NCI-H128 (cell line): ENCODE measurements at regions not wholly inside any gene's neighbourhood (a gene's known extent, or its start where the extent isn't known, plus 50 kb on each side); places are given as distances from the start of the nearest gene placed in this dataset.
"Not testable (repeated sequence)": the region's sequence is repeated elsewhere in the genome, so short reads cannot be mapped to it uniquely, and the experiment has no call there.

Experiments used
- DNase-seq: peaks from one replicate; lab custom pipeline; 2025; ENCODE audit not compliant: unreplicated experiment; lab: John Stamatoyannopoulos, UW

- DNase-seq, result no peak
These were observed 562.5 kb upstream of the FAM98A start for GRCh38 chr2:34161549-34161948.

- no peak for DNase-seq
These were observed 560.8 kb upstream of the FAM98A start for GRCh38 chr2:34159901-34160300.

GRCh38 chr2:34153484-34153883 lies 554.4 kb upstream of the FAM98A start:
- no peak for DNase-seq

GRCh38 chr2:34147780-34148179 lies 548.7 kb upstream of the FAM98A start:
- no peak for DNase-seq

- DNase-seq, result no peak
These were observed 544.0 kb upstream of the FAM98A start for GRCh38 chr2:34143149-34143548.

- DNase-seq, result not testable (repeated sequence)
These were observed 543.5 kb upstream of the FAM98A start for GRCh38 chr2:34142531-34143008.

GRCh38 chr2:34133065-34133464 lies 534.0 kb upstream of the FAM98A start:
- DNase-seq, result not testable (repeated sequence)

- DNase-seq, result no peak
These were observed 527.2 kb upstream of the FAM98A start for GRCh38 chr2:34126279-34126678.

- DNase-seq, result no peak
These were observed 525.1 kb upstream of the FAM98A start for GRCh38 chr2:34123996-34124785.

GRCh38 chr2:34121076-34121475 lies 522.0 kb upstream of the FAM98A start:
- DNase-seq, result no peak

- DNase-seq, result no peak
These were observed 516.0 kb upstream of the FAM98A start for GRCh38 chr2:34115076-34115475.

- no peak for DNase-seq
These were observed 513.1 kb upstream of the FAM98A start for GRCh38 chr2:34112161-34112560.

- DNase-seq, result no peak
These were observed 511.3 kb upstream of the FAM98A start for GRCh38 chr2:34110392-34110791.

GRCh38 chr2:34107811-34108210 lies 508.7 kb upstream of the FAM98A start:
- no peak for DNase-seq

- DNase-seq, result no peak
These were observed 506.1 kb upstream of the FAM98A start for GRCh38 chr2:34105006-34105767.

- DNase-seq, result no peak
These were observed 505.5 kb upstream of the FAM98A start for GRCh38 chr2:34104601-34105000.

- no peak for DNase-seq
These were observed 504.3 kb upstream of the FAM98A start for GRCh38 chr2:34103437-34103836.

GRCh38 chr2:34102339-34102738 lies 503.2 kb upstream of the FAM98A start:
- no peak for DNase-seq

GRCh38 chr2:34099377-34099776 lies 500.3 kb upstream of the FAM98A start:
- no peak for DNase-seq

- DNase-seq, result no peak
These were observed 499.2 kb upstream of the FAM98A start for GRCh38 chr2:34098256-34098655.

- no peak for DNase-seq
These were observed 497.6 kb upstream of the FAM98A start for GRCh38 chr2:34096562-34097171.

GRCh38 chr2:34093790-34094189 lies 494.7 kb upstream of the FAM98A start:
- DNase-seq, result no peak
